Activated CD8-positive, alpha-beta memory T cell treated with anti-CD3 and anti-CD28 coated beads for 1 hour (primary cell): ENCODE measurements at regions not wholly inside any gene's neighbourhood (a gene's known extent, or its start where the extent isn't known, plus 50 kb on each side); places are given as distances from the start of the nearest gene placed in this dataset.

ENCODE experiments used
- DNase-seq, 2 donors: peaks; one replicate each; pipeline ENCODE4 v3.0.0-alpha.2; 2020; ENCODE audit warnings: low read depth in 1 of 2; ENCODE audit errors: extremely low read depth in 1 of 2

- DNase-seq, result no peak
These were observed 591.1 kb upstream of the BOD1L1 start for GRCh38 chr4:14218641-14219040.

DNA sequence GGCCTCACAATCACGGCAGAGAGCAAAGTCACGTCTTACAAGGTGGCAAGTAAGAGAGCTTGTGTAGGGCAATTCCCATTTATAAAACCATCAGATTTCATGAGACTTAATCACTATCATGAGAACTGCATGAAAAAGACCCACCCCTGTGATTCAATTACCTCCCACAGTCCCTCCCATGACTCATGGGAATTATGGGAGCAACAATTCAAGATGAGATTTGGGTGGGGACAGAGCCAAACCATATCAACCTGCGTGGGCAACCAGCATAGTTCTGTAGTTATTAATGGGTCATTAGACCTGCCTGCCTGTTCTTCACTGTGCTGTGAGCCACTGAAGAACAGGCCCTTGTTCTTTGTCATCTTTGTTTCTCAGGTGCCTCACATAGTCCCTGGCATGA lies 593.7 kb upstream of the BOD1L1 start:
- DNase-seq, result no peak

- no peak for DNase-seq
These were observed 595.0 kb upstream of the BOD1L1 start for GRCh38 chr4:14222377-14223029.

DNA sequence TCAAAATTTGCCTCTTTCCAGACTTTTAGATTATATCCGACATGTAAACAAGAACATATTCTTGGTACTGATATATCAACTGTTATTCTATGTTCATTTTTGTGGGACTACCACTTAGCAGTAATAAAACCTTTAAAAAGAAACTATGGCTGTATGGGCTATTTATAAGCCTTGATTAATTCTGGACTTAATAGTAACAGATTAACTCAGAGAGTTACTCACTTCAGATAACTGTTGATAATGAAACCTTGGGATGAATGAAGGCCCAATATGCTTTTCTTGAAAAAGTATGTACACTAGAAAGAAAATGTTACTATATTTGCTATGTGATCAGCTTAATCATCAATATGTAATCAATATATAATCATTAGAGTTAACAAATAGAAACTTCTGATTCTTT lies 595.9 kb upstream of the BOD1L1 start:
- no peak for DNase-seq

DNA sequence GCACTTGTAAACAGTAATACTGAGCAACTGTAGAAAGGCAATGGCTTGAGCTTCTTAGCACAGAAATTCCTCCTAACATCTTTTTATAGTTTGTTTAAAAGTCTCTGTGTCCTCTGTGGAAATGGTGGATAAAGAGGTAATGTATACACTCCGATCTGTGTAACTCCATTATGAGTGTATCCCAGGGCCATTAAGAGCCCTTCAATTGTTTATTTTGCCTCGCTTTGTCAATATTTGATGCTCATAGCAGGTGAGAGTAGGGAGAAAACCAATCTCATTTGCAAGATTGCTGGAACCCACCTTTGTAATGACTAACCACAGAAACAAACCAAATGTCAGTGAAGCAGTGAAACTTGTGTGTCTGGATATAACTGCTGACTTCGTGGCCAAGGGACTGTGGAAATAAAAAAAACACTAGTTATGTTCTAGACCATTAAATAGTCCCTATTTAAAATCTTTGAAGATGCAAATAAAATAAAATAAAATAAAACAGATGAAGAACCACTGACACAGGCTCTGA lies 598.2 kb upstream of the BOD1L1 start:
- no peak for DNase-seq

DNA sequence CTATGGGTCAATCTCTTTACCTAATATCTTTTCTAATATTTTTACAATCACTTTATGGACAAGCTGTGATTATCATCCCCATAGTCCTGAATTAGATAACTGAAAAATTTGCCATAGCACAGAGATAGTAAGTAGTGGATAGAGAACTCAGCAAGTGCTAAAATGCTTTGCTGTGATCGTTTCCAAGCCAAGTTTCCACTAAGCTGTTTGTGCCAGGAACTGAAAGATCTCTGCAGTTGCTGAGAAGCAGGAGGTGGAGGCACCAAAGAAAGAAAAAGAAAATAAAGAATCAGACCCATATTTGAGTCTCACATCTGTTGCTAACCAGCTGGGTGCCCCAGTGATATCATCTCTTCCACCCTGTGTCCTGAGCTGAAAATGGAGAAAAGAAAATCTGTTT lies 605.6 kb upstream of the BOD1L1 start:
- no peak for DNase-seq

DNA sequence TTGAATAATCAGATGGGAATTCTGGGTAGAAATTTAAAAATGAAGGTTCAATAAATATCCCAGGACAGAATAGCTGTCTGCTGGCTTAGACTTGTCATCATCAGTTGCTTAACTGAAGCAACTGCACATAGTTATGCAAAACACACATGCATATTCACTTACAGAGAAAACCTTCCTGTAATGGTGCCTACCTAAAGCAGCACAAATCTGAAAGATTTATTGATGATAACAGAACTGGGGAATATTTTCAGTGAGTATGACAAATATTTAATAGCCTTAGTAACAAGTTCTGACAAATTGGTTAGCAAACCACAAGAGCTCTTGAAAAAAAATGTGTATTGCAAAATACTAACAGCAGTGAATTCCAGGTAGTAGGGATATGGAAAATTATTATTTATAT lies 606.8 kb upstream of the BOD1L1 start:
- no peak for DNase-seq

GRCh38 chr4:14236359-14236758 lies 608.8 kb upstream of the BOD1L1 start:
- DNase-seq, result no peak

- DNase-seq, result no peak
These were observed 610.4 kb upstream of the BOD1L1 start for GRCh38 chr4:14237911-14238310.

DNA sequence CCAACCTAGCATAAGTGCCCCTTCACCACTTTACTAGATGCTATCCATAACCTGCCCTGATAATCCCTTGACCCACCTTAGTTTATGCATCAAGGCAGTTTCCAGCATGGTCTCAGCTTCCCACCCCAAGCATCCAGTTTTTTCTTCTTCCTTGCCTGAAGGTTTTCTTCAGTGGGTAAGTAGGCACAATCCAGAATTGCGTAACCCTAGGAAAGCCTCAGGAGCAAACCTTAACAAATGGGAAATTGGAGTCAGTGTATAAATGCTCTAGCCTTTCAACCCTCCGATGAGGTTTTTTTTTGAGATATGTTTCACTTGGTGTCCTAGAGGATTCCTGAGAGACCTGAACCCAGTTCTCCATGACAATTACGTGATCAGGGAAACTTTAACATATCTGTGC lies 614.0 kb upstream of the BOD1L1 start:
- DNase-seq, result no peak

DNA sequence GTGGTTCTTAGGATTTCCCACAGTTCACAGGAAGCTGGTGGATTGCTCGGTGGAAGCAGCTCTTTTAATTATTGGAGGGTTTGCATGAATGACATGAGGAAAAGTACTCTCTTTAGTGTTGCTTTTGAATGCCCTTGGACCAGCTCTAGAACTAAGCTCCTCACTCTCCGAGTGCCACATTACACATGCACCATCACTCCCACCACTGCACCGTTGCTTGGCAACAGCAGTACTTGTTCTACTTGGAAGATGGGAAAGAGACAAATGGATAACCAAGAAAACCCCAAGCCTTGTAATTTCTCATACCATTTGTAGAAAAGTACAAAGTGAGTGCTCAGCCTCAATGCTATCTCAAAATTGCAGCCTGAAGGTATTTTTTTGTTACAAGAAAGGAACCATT lies 620.2 kb upstream of the BOD1L1 start:
- no peak for DNase-seq

- DNase-seq, result no peak
These were observed 621.7 kb upstream of the BOD1L1 start for GRCh38 chr4:14249226-14249625.

GRCh38 chr4:14254252-14254651 lies 626.7 kb upstream of the BOD1L1 start:
- DNase-seq, result no peak

DNA sequence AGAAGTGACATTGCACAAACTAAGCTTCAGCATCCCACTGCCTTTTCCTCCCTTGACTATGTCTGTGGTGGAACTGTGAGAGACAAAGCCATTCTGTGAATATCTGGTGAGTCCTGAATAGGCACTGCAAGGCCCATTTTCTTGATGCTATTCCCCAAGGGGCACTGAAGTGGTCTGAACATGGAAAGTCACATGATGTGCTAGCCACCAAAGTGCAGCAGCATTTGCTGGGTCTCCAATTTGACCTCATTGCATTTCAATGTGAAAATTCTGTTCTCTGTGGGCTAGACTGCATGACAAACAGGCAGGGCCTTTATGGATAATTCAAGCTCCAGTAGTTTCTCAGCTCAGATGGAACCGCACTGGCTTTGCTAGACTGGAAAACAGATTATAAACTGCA lies 627.4 kb upstream of the BOD1L1 start:
- no peak for DNase-seq

GRCh38 chr4:14257903-14258302 lies 630.4 kb upstream of the BOD1L1 start:
- DNase-seq, result no peak

DNA sequence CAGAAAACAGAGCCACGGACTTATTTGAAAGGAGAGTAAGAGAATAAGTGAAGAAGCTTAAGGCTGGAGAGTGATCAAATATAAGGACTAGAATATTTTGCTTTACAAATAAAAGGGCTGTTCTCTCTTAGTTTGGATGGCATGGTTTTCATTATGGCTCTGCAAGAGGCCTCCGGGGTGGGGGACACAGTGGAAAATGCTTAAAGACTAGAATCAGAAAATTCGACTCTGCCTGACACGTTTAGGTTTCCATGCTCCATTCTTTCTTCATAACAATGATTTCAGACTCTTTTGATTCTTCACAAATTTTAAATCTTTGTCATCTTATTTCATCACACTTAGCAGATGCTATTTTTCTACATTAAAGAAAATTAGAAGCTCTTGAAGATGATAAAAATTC lies 632.4 kb upstream of the BOD1L1 start:
- no peak for DNase-seq

GRCh38 chr4:14260591-14260990 lies 633.1 kb upstream of the BOD1L1 start:
- no peak for DNase-seq

DNA sequence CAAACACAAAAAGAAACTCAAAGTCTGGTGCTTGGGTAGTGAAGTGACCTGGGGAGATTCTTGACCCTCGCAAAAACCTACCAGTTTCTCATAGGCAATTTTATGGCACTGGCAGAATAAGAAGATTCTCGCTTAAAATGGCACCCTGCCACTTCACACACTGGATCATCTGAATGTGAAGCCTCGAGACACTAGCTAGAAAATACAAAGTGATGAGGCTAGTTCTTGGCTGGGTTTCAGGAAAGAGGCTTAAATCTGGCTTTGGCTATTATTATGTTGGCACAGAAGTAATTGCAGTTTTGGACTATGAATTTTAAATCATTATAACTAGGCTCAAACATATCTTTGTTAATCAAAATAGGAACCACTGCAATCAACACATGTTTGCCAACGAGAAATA lies 634.7 kb upstream of the BOD1L1 start:
- no peak for DNase-seq

DNA sequence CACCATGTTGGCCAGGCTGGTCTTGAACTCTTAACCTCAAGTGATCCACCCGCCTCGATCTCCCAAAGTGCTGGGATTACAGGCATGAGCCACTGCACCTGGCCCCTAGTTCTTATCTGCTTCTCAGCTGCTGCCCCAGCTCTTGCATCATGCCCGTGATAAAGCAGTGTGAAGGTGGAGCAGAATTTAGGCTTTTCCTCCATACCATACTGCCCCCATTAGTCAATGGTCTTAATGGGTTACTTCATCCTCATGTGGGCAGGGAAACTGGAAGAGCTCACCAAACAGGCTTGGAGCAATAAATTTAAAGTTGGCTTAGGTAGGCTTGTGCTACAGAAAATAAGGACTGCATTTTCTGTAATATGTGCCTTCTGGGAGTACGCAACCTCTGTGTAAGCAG lies 636.9 kb upstream of the BOD1L1 start:
- DNase-seq, result no peak

DNA sequence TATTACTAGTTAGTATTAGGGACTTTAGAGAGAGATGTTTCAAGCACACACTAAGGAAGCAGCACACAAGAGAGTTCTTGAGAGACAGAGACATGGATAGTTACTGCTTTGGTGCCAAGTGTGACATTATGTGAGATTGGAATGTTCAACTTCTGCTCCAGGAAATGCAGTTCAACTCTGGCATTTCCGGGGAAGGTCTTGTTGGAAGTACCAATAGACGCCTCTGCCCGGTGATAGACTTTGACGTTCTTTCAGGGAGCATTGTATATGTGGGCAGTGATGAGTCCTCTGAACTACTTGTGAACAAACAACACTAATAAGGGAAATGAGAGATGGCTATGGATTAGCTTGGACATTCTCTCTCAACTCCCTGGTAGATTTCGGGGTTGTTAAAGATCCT lies 638.1 kb upstream of the BOD1L1 start:
- no peak for DNase-seq

- DNase-seq, result no peak
These were observed 640.0 kb upstream of the BOD1L1 start for GRCh38 chr4:14267373-14268060.

- DNase-seq, result no peak
These were observed 642.3 kb upstream of the BOD1L1 start for GRCh38 chr4:14269824-14270223.

- DNase-seq, result no peak
These were observed 644.7 kb upstream of the BOD1L1 start for GRCh38 chr4:14272206-14272605.
